GM23338 (cell line): ENCODE measurements at regions not wholly inside any gene's neighbourhood (a gene's known extent, or its start where the extent isn't known, plus 50 kb on each side); places are given as distances from the start of the nearest gene placed in this dataset.

Source experiments
- ATAC-seq: fragments of 200-7000 bp; cut with Tn5 transposase; 3 replicates; pipeline ENCODE4 v1.9.1; 2020
- DNase-seq: peaks from one replicate; pipeline ENCODE4 v3.0.0-alpha.2; 2015; ENCODE audit warnings: low spot score
- H2AFZ ChIP-seq: fragments of 200-600 bp; sonication (generic); 2 replicates; pipeline ENCODE4 v1.8.0; 2016; ENCODE audit warnings: antibody characterized with exemption, mild to moderate bottlenecking, moderate library complexity
- H3F3A ChIP-seq: fragments of 200-600 bp; sonication (generic); replicated peaks from 2 replicates; pipeline ENCODE4 v1.8.0; 2017; ENCODE audit warnings: antibody characterized with exemption, mixed run types, low read depth
- H3K27ac ChIP-seq: fragments of 200-600 bp; sonication (generic); 2 replicates; pipeline ENCODE4 v1.6.1; 2016; ENCODE audit warnings: low read depth
- H3K27me3 ChIP-seq: fragments of 200-600 bp; sonication (generic); 2 replicates; pipeline ENCODE4 v1.8.0; 2016; ENCODE audit warnings: mild to moderate bottlenecking, mixed run types, moderate library complexity; ENCODE audit not compliant: insufficient read depth
- H3K36me3 ChIP-seq: fragments of 200-600 bp; sonication (generic); 2 replicates; pipeline ENCODE4 v1.8.0; 2016; ENCODE audit warnings: mild to moderate bottlenecking; ENCODE audit not compliant: insufficient read depth
- H3K4me1 ChIP-seq: fragments of 200-600 bp; sonication (generic); 2 replicates; pipeline ENCODE4 v1.8.0; 2016; ENCODE audit warnings: mild to moderate bottlenecking, moderate library complexity; ENCODE audit not compliant: insufficient read depth
- H3K4me2 ChIP-seq: fragments of 200-600 bp; sonication (generic); 2 replicates; pipeline ENCODE4 v1.7.1; 2017; ENCODE audit warnings: mixed run types
- H3K4me3 ChIP-seq: fragments of 200-600 bp; sonication (generic); 2 replicates; pipeline ENCODE4 v1.6.1; 2016; ENCODE audit warnings: mixed run types
- H3K79me2 ChIP-seq: fragments of 200-600 bp; sonication (generic); replicated peaks from 2 replicates; pipeline ENCODE4 v1.8.0; 2017; ENCODE audit warnings: mild to moderate bottlenecking; ENCODE audit not compliant: insufficient read depth
- H3K9me2 ChIP-seq: fragments of 200-600 bp; sonication (generic); 2 replicates; pipeline ENCODE4 v1.8.0; 2017; ENCODE audit not compliant: insufficient read depth
- H4K20me1 ChIP-seq: fragments of 200-600 bp; sonication (generic); replicated peaks from 2 replicates; pipeline ENCODE4 v1.8.0; 2017; ENCODE audit warnings: mild to moderate bottlenecking; ENCODE audit not compliant: insufficient read depth
- H3K27ac Mint-ChIP-seq: 2 replicates; pipeline ENCODE4 v1.8.0; 2020; ENCODE audit warnings: inconsistent platforms, mild to moderate bottlenecking, moderate library complexity, mixed read lengths
- H3K27me3 Mint-ChIP-seq: 3 replicates; pipeline ENCODE4 v1.8.0; 2022; ENCODE audit warnings: low read depth, mild to moderate bottlenecking, moderate library complexity, mixed read lengths, inconsistent platforms; ENCODE audit not compliant: insufficient read depth, poor library complexity
- H3K36me3 Mint-ChIP-seq: 3 replicates; pipeline ENCODE4 v1.8.0; 2021; ENCODE audit warnings: low read depth, mild to moderate bottlenecking, inconsistent platforms, moderate library complexity, mixed read lengths
- H3K4me1 Mint-ChIP-seq: 3 replicates; pipeline ENCODE4 v1.8.0; 2020; ENCODE audit warnings: mild to moderate bottlenecking, inconsistent platforms, mixed read lengths
- H3K4me3 Mint-ChIP-seq: 3 replicates; pipeline ENCODE4 v1.8.0; 2021; ENCODE audit warnings: moderate library complexity, mild to moderate bottlenecking, inconsistent platforms, mixed read lengths
- H3K9me3 Mint-ChIP-seq: 3 replicates; pipeline ENCODE4 v1.8.0; 2020; ENCODE audit warnings: moderate library complexity, mild to moderate bottlenecking, inconsistent platforms, mixed read lengths
- CREB1 ChIP-seq: fragments of 250-450 bp; sonication (Bioruptor Pico); IDR thresholded peaks from 2 replicates; pipeline ENCODE4 v1.5.0; 2020; ENCODE audit warnings: low read depth, mild to moderate bottlenecking, moderate library complexity
- CTCF ChIP-seq, 2 experiments: fragments of 200-600 bp in 1 of 2; sonication (generic) in 1 of 2; conservative IDR thresholded peaks; 2 replicates each; pipeline versions ENCODE4 v1.5.1 to v1.6.1; 2016 to 2017; ENCODE audit warnings: antibody characterized with exemption in 2 of 2, low read depth in 2 of 2, mild to moderate bottlenecking in 2 of 2, moderate library complexity in 1 of 2
- ETS1 ChIP-seq: IDR thresholded peaks from 2 replicates; pipeline ENCODE4 v1.6.1; 2016; ENCODE audit warnings: antibody characterized with exemption
- EZH2 ChIP-seq: fragments of 200-600 bp; sonication (generic); IDR thresholded peaks from one replicate; pipeline ENCODE4 v1.8.0; 2017; ENCODE audit warnings: antibody characterized with exemption, mild to moderate bottlenecking, low read depth; ENCODE audit not compliant: unreplicated experiment
- EZH2phosphoT487 ChIP-seq: fragments of 200-600 bp; sonication (generic); IDR thresholded peaks from one replicate; pipeline ENCODE4 v1.8.1; 2018; ENCODE audit warnings: antibody characterized with exemption; ENCODE audit not compliant: unreplicated experiment
- JUNB ChIP-seq: IDR thresholded peaks from one replicate; pipeline ENCODE4 v1.6.1; 2016; ENCODE audit warnings: antibody characterized with exemption; ENCODE audit not compliant: unreplicated experiment
- NANOG ChIP-seq: IDR thresholded peaks from 2 replicates; pipeline ENCODE4 v1.6.1; 2016; ENCODE audit warnings: antibody characterized with exemption, borderline replicate concordance
- POLR2AphosphoS5 ChIP-seq: IDR thresholded peaks from 2 replicates; pipeline ENCODE4 v1.6.1; 2016; ENCODE audit warnings: antibody characterized with exemption, low read depth
- REST ChIP-seq: IDR thresholded peaks from one replicate; pipeline ENCODE4 v1.6.1; 2018; ENCODE audit warnings: antibody characterized with exemption; ENCODE audit not compliant: unreplicated experiment
- STAT1 ChIP-seq: IDR thresholded peaks from one replicate; pipeline ENCODE4 v1.6.1; 2016; ENCODE audit warnings: antibody characterized with exemption; ENCODE audit not compliant: unreplicated experiment
- ZNF114 ChIP-seq: fragments of 250-450 bp; sonication (Bioruptor Pico); IDR thresholded peaks from 2 replicates; pipeline ENCODE4 v1.5.0; 2020; ENCODE audit warnings: mild to moderate bottlenecking, moderate library complexity
- ZNF331 ChIP-seq: fragments of 250-450 bp; sonication (Bioruptor Pico); IDR thresholded peaks from 2 replicates; pipeline ENCODE4 v1.5.0; 2020; ENCODE audit warnings: low read depth, mild to moderate bottlenecking, moderate library complexity
- ZNF462 ChIP-seq: fragments of 250-450 bp; sonication (Bioruptor Pico); IDR thresholded peaks from 2 replicates; pipeline ENCODE4 v1.5.0; 2020; ENCODE audit warnings: mild to moderate bottlenecking, moderate library complexity

GRCh38 chrX:51956441-51956840, 63.0 kb downstream of the MAGED1 start:
- Histone ChIP-seq H4K20me1 (no peaks in the 10 kb centered on the region), H3K4me3 (no peak overlapping the region), H3K4me1 (no peaks in the 10 kb centered on the region), H3K4me2 (no peak overlapping the region), H3F3A (no peaks in the 10 kb centered on the region), H3K79me2 (no peaks in the 10 kb centered on the region), H3K27ac (no peak overlapping the region), H3K36me3 (no peaks in the 10 kb centered on the region), H3K9me2 (no peaks in the 10 kb centered on the region), H2AFZ (no peak overlapping the region), H3K27me3 (no peaks in the 10 kb centered on the region)
- H3K4me3 Mint-ChIP-seq = no peak overlapping the region
- H3K27ac Mint-ChIP-seq = no peak overlapping the region
- no peak for TF ChIP-seq ZNF114 (CRISPR knock-in tag)
- TF ChIP-seq REST = no peak
- TF ChIP-seq STAT1 = no peak
- TF ChIP-seq ZNF331 (CRISPR knock-in tag) = no peak
- TF ChIP-seq ZNF462 (CRISPR knock-in tag) = no peak
- no peak for TF ChIP-seq ETS1
- no peak for TF ChIP-seq NANOG
- no peak for TF ChIP-seq EZH2
- no peak for TF ChIP-seq EZH2phosphoT487
- TF ChIP-seq JUNB = no peak
- TF ChIP-seq CREB1 (CRISPR knock-in tag) = no peak
- no peak for TF ChIP-seq CTCF (conservative IDR thresholded peaks at IDR 0.05; ENCODE audit: low read depth in 2 of 2)
- TF ChIP-seq POLR2AphosphoS5 = no peak
- ATAC-seq = no peak
- no peaks in the 10 kb centered on the region; the same call in 2 of the 3 replicates for H3K9me3 Mint-ChIP-seq
- no peaks in the 10 kb centered on the region for H3K36me3 Mint-ChIP-seq
- H3K27me3 Mint-ChIP-seq = no peaks in the 10 kb centered on the region
- H3K4me1 Mint-ChIP-seq = no peaks in the 10 kb centered on the region
- no peak for DNase-seq
